IMR-90 (cell line): ENCODE measurements at regions not wholly inside any gene's neighbourhood (a gene's known extent, or its start where the extent isn't known, plus 50 kb on each side); places are given as distances from the start of the nearest gene placed in this dataset.

Experiments
- ATAC-seq: fragments of 200-7000 bp; cut with Tn5 transposase; 2 replicates; pipeline ENCODE4 v1.9.1; 2020; ENCODE audit warnings: low read depth, mild to moderate bottlenecking, moderate library complexity
- BruUV-seq: library from RNA; stranded (reverse); fragments of 400-500 nt; replicated peaks from 2 replicates; lab custom pipeline; 2021; lab: Mats Ljungman, UMichigan
- CTCF ChIA-PET: fragments of 300-600 bp; formaldehyde crosslinking; extraction: SDS; loops from one replicate; lab custom pipeline; 2021; ENCODE audit warnings: antibody characterized with exemption; lab: Yijun Ruan, JAX
- POLR2A ChIA-PET: fragments of 300-600 bp; sonication (Branson Sonifier 250); formaldehyde crosslinking; loops from one replicate; lab custom pipeline; 2022; ENCODE audit warnings: antibody characterized with exemption; ENCODE audit not compliant: unreplicated experiment; lab: Charles Lee
- DNase-seq: peaks from one replicate; pipeline ENCODE4 v3.0.0; 2013
- H2AFZ ChIP-seq: replicated peaks from 2 replicates; pipeline ENCODE3; 2013; ENCODE audit warnings: low read length, mild to moderate bottlenecking; ENCODE audit not compliant: poor library complexity
- H2AK5ac ChIP-seq: 2 replicates; pipeline ENCODE4 v1.6.1; 2013; ENCODE audit warnings: low read depth, low read length, inconsistent platforms
- H2AK9ac ChIP-seq: replicated peaks from 2 replicates; pipeline ENCODE3; 2013; ENCODE audit warnings: mild to moderate bottlenecking, low read depth, low read length, moderate library complexity; ENCODE audit not compliant: poor library complexity
- H2BK120ac ChIP-seq: 2 replicates; pipeline ENCODE4 v1.6.1; 2013; ENCODE audit warnings: low read depth, low read length, inconsistent platforms
- H2BK15ac ChIP-seq: 3 replicates; pipeline ENCODE4 v1.6.1; 2013; ENCODE audit warnings: low read depth, low read length, inconsistent platforms
- H2BK20ac ChIP-seq: 2 replicates; pipeline ENCODE4 v1.6.1; 2013; ENCODE audit warnings: low read depth, mild to moderate bottlenecking, inconsistent platforms, low read length, moderate library complexity
- H2BK5ac ChIP-seq: 2 replicates; pipeline ENCODE4 v1.6.1; 2013; ENCODE audit warnings: mild to moderate bottlenecking, low read depth, low read length, inconsistent platforms; ENCODE audit not compliant: poor library complexity, severe bottlenecking
- H3K14ac ChIP-seq: replicated peaks from 2 replicates; pipeline ENCODE4 v1.6.1; 2013; ENCODE audit warnings: low read depth, low read length, inconsistent platforms
- H3K18ac ChIP-seq: 2 replicates; pipeline ENCODE4 v1.6.1; 2013; ENCODE audit warnings: low read depth, low read length, control low read depth
- H3K23ac ChIP-seq: 2 replicates; pipeline ENCODE4 v1.6.1; 2013; ENCODE audit warnings: low read depth, low read length, inconsistent platforms
- H3K27ac ChIP-seq: 2 replicates; pipeline ENCODE4 v1.5.1; 2013; ENCODE audit warnings: mild to moderate bottlenecking, control low read depth, low read length; ENCODE audit not compliant: insufficient read depth
- H3K27me3 ChIP-seq: 2 replicates; pipeline ENCODE4 v1.6.1; 2013; ENCODE audit warnings: low read length; ENCODE audit not compliant: control insufficient read depth, insufficient read depth
- H3K36me3 ChIP-seq: 2 replicates; pipeline ENCODE4 v1.6.1; 2013; ENCODE audit warnings: low read length, mixed read lengths; ENCODE audit not compliant: control insufficient read depth, insufficient read depth
- H3K4ac ChIP-seq: 2 replicates; pipeline ENCODE4 v1.6.1; 2013; ENCODE audit warnings: low read depth, low read length, inconsistent platforms
- H3K4me1 ChIP-seq: 2 replicates; pipeline ENCODE4 v1.6.1; 2013; ENCODE audit warnings: low read length, mixed read lengths; ENCODE audit not compliant: control insufficient read depth, insufficient read depth
- H3K4me2 ChIP-seq: 2 replicates; pipeline ENCODE4 v1.6.1; 2013; ENCODE audit warnings: low read depth, mild to moderate bottlenecking, control low read depth, low read length, moderate library complexity
- H3K4me3 ChIP-seq: 2 replicates; pipeline ENCODE4 v1.5.1; 2013; ENCODE audit warnings: low read depth, mild to moderate bottlenecking, control low read depth, low read length, moderate library complexity; ENCODE audit not compliant: insufficient read depth
- H3K56ac ChIP-seq: 2 replicates; pipeline ENCODE4 v1.6.1; 2013; ENCODE audit warnings: low read length, inconsistent platforms; ENCODE audit not compliant: insufficient read depth; ENCODE audit errors: extremely low read depth
- H3K79me1 ChIP-seq, 2 experiments: 2 replicates each; pipeline ENCODE4 v1.6.1; 2013; ENCODE audit warnings: low read length in 2 of 2, inconsistent platforms in 1 of 2, low read depth in 1 of 2
- H3K9ac ChIP-seq: 2 replicates; pipeline ENCODE4 v1.6.1; 2013; ENCODE audit warnings: low read depth, low read length, control low read depth
- H3K9me1 ChIP-seq: 2 replicates; pipeline ENCODE4 v1.6.1; 2013; ENCODE audit warnings: low read length, inconsistent platforms; ENCODE audit not compliant: insufficient read depth
- H3K9me3 ChIP-seq: 2 replicates; pipeline ENCODE4 v1.6.1; 2013; ENCODE audit warnings: low read length; ENCODE audit not compliant: control insufficient read depth, insufficient read depth
- H4K20me1 ChIP-seq: 2 replicates; pipeline ENCODE4 v1.6.1; 2013; ENCODE audit warnings: low read length, inconsistent platforms; ENCODE audit not compliant: insufficient read depth
- H4K5ac ChIP-seq: 2 replicates; pipeline ENCODE4 v1.6.1; 2013; ENCODE audit warnings: mild to moderate bottlenecking, low read depth, low read length, control low read depth
- H4K8ac ChIP-seq, 2 experiments: 2 replicates each; pipeline ENCODE4 v1.6.1; 2013; ENCODE audit warnings: low read depth in 2 of 2, low read length in 2 of 2, control low read depth in 1 of 2, inconsistent platforms in 1 of 2
- H4K91ac ChIP-seq: 2 replicates; pipeline ENCODE4 v1.6.1; 2013; ENCODE audit warnings: low read depth, low read length, inconsistent platforms; ENCODE audit not compliant: insufficient read depth
- BHLHE40 ChIP-seq: fragments of 150-350 bp; IDR thresholded peaks from 2 replicates; pipeline ENCODE4 v1.6.1; 2016; ENCODE audit warnings: mild to moderate bottlenecking, low read depth, low read length
- CEBPB ChIP-seq: IDR thresholded peaks from 2 replicates; pipeline ENCODE4 v1.6.1; 2012; ENCODE audit warnings: low read depth, low read length, improper control_type of control experiment
- CHD1 ChIP-seq: IDR thresholded peaks from 2 replicates; pipeline ENCODE4 v1.6.1; 2012; ENCODE audit warnings: low read depth, low read length, improper control_type of control experiment
- FOS ChIP-seq: fragments of 150-350 bp; IDR thresholded peaks from 2 replicates; pipeline ENCODE4 v1.6.1; 2016; ENCODE audit warnings: low read depth, low read length
- MAFK ChIP-seq: IDR thresholded peaks from 2 replicates; pipeline ENCODE4 v1.6.1; 2012; ENCODE audit warnings: low read depth, low read length, improper control_type of control experiment
- MAZ ChIP-seq: IDR thresholded peaks from 2 replicates; pipeline ENCODE4 v1.6.1; 2012; ENCODE audit warnings: low read depth, mild to moderate bottlenecking, low read length, improper control_type of control experiment, moderate library complexity, borderline replicate concordance
- MXI1 ChIP-seq: IDR thresholded peaks from 2 replicates; pipeline ENCODE4 v1.6.1; 2012; ENCODE audit warnings: low read depth, mild to moderate bottlenecking, low read length, moderate library complexity, borderline replicate concordance
- NFE2L2 ChIP-seq: fragments of 150-350 bp; IDR thresholded peaks from 2 replicates; pipeline ENCODE4 v1.6.1; 2016; ENCODE audit warnings: low read depth, mild to moderate bottlenecking, low read length
- POLR2A ChIP-seq: IDR thresholded peaks from 2 replicates; pipeline ENCODE4 v1.6.1; 2012; ENCODE audit warnings: mild to moderate bottlenecking, low read depth, low read length
- RAD21 ChIP-seq: IDR thresholded peaks from 2 replicates; pipeline ENCODE4 v1.6.1; 2012; ENCODE audit warnings: low read length, improper control_type of control experiment
- RCOR1 ChIP-seq: IDR thresholded peaks from 2 replicates; pipeline ENCODE4 v1.6.1; 2012; ENCODE audit warnings: mild to moderate bottlenecking, low read length, improper control_type of control experiment; ENCODE audit not compliant: insufficient replicate concordance
- RFX5 ChIP-seq: IDR thresholded peaks from 2 replicates; pipeline ENCODE4 v1.8.0; 2012; ENCODE audit warnings: low read depth, mild to moderate bottlenecking, low read length, moderate library complexity
- SMC3 ChIP-seq: fragments of 150-350 bp; IDR thresholded peaks from 2 replicates; pipeline ENCODE4 v1.6.1; 2016; ENCODE audit warnings: low read depth, mild to moderate bottlenecking, antibody characterized with exemption, low read length, moderate library complexity
- WGBS, 2 experiments: methylation state at CpG; one replicate each; pipeline versions ENCODE4 v1.1.5 to v1.1.7; 2013; ENCODE audit warnings: missing lambda C conversion rate in 2 of 2; ENCODE audit not compliant: insufficient read length in 1 of 2; ENCODE audit errors: extremely low coverage in 2 of 2; 5-methylcytosine and 5-hydroxymethylcytosine counted together
- dilution Hi-C: fragments of 300-500 bp; cut with HindIII; formaldehyde crosslinking; loops from one replicate; pipeline ENCODE4 v1.14.3; 2018; ENCODE audit warnings: low sequenced_read_pairs; ENCODE audit not compliant: unreplicated experiment
- in situ Hi-C: fragments of 300-500 bp; cut with MboI; formaldehyde crosslinking; loops from 3 replicates; pipeline ENCODE4 v1.14.3; 2019; ENCODE audit warnings: low sequenced_read_pairs, inconsistent platforms, mixed read lengths
- intact Hi-C: fragments of 100-400 bp; cut with micrococcal nuclease; formaldehyde crosslinking; loops from 2 replicates; pipeline ENCODE4 v1.10.0; 2022
- TF ChIP-seq, protein P1 (sequence below): fragments of 150-350 bp; IDR thresholded peaks from 2 replicates; pipeline ENCODE4 v1.6.1; 2017; ENCODE audit warnings: mild to moderate bottlenecking, antibody characterized with exemption, low read length, low read depth
- TF ChIP-seq, protein P2 (sequence below): conservative IDR thresholded peaks from 2 replicates; pipeline ENCODE4 v1.5.1; 2012; ENCODE audit warnings: mild to moderate bottlenecking, low read depth, low read length, improper control_type of control experiment
- TF ChIP-seq, protein P3 (sequence below): fragments of 150-350 bp; IDR thresholded peaks from 2 replicates; pipeline ENCODE4 v1.6.1; 2016; ENCODE audit warnings: low read depth, mild to moderate bottlenecking, low read length, moderate library complexity, borderline replicate concordance

DNA sequence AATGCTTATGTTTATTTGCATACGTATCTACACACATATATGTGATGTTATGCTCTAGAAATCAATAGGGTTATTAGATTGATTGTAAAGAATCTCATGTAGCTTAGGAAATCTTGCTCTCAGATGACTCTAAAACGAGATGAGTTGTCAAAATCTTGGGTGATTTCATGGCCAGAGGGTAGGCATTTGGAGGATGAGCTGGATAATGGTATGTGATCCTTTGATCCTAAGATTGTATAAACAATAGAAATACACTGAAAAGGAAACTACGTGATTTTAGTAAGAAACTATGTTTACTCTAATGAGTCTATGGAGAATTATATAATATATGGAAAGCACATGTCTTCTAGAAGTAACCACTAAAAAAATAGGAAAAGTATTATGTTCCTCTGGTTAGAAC lies 676.6 kb downstream of the NSUN3 start:
- Histone ChIP-seq H3K9me3 (no peaks in the 10 kb centered on the region), H3K36me3 (no peaks in the 10 kb centered on the region), H4K8ac (no peak overlapping the region), H2BK20ac (no peak overlapping the region), H3K4me3 (no peak overlapping the region), H2BK15ac (no peak overlapping the region), H3K23ac (no peak overlapping the region), H3K27ac (no peak overlapping the region), H2AK9ac (no peak overlapping the region), H2AFZ (no peak overlapping the region), H4K91ac (no peak overlapping the region), H4K5ac (no peak overlapping the region), H3K4me2 (no peak overlapping the region), H3K14ac (no peak overlapping the region), H2AK5ac (no peak overlapping the region), H2BK120ac (no peak overlapping the region), H3K9ac (no peak overlapping the region), H4K20me1 (no peaks in the 10 kb centered on the region), H2BK5ac (no peak overlapping the region), H3K27me3 (no peaks in the 10 kb centered on the region), H3K79me1 (no peaks in the 10 kb centered on the region), H3K4ac (no peak overlapping the region), H3K4me1 (no peaks in the 10 kb centered on the region), H3K18ac (no peak overlapping the region), H3K56ac (no peak overlapping the region), H3K9me1 (no peaks in the 10 kb centered on the region)
- no peak for ATAC-seq
- in situ Hi-C loops (no loop called here), dilution Hi-C loops (no loop called here), intact Hi-C loops (no loop called here)
- CTCF ChIA-PET: no interaction called here
- POLR2A ChIA-PET: no interaction called here
- no peak for DNase-seq
- WGBS, 2 experiments: no CpG with 5 or more reads among the region's 3 CpGs
- TF ChIP-seq CHD1 (no peak), MAZ (no peak), MXI1 (no peak), RCOR1 (no peak), CEBPB (no peak), POLR2A (no peak), MAFK (no peak), NFE2L2 (no peak), RFX5 (no peak), SMC3 (no peak), FOS (no peak), RAD21 (no peak), BHLHE40 (no peak)
- TF ChIP-seq, protein P1, sequence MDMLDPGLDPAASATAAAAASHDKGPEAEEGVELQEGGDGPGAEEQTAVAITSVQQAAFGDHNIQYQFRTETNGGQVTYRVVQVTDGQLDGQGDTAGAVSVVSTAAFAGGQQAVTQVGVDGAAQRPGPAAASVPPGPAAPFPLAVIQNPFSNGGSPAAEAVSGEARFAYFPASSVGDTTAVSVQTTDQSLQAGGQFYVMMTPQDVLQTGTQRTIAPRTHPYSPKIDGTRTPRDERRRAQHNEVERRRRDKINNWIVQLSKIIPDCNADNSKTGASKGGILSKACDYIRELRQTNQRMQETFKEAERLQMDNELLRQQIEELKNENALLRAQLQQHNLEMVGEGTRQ: no peak
- TF ChIP-seq, protein P2, sequence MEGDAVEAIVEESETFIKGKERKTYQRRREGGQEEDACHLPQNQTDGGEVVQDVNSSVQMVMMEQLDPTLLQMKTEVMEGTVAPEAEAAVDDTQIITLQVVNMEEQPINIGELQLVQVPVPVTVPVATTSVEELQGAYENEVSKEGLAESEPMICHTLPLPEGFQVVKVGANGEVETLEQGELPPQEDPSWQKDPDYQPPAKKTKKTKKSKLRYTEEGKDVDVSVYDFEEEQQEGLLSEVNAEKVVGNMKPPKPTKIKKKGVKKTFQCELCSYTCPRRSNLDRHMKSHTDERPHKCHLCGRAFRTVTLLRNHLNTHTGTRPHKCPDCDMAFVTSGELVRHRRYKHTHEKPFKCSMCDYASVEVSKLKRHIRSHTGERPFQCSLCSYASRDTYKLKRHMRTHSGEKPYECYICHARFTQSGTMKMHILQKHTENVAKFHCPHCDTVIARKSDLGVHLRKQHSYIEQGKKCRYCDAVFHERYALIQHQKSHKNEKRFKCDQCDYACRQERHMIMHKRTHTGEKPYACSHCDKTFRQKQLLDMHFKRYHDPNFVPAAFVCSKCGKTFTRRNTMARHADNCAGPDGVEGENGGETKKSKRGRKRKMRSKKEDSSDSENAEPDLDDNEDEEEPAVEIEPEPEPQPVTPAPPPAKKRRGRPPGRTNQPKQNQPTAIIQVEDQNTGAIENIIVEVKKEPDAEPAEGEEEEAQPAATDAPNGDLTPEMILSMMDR: no peak
- TF ChIP-seq, protein P3, sequence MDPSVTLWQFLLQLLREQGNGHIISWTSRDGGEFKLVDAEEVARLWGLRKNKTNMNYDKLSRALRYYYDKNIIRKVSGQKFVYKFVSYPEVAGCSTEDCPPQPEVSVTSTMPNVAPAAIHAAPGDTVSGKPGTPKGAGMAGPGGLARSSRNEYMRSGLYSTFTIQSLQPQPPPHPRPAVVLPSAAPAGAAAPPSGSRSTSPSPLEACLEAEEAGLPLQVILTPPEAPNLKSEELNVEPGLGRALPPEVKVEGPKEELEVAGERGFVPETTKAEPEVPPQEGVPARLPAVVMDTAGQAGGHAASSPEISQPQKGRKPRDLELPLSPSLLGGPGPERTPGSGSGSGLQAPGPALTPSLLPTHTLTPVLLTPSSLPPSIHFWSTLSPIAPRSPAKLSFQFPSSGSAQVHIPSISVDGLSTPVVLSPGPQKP: no peak
- BruUV-seq: no TSS peak
